ENCODE measurements at regions not wholly inside any gene's neighbourhood (a gene's known extent, or its start where the extent isn't known, plus 50 kb on each side); places are given as distances from the start of the nearest gene placed in this dataset.

DNA sequence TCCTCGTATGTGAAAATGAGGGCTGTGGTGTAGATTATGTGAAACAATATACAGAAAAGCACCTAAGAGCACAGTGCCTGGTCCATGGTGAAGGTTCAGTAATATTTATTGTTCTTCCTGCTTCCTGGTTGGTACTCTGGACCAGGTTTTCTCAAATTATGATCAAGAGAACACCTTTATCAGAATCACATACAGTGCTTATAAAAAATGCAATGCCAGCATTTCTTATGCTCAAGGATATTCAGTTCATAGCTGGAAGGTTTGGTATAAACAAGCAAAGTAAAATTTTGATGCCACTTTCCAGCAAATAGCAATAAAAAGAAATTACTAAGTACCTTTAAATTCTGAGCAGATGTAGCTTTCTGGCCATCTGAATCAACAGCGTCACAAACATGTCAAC is 1412.4 kb downstream of the RPA4 start:
- no peak for TF ChIP-seq FOXM1 (IDR thresholded peaks at IDR 0.05; ENCODE audit: borderline replicate concordance, low read depth)
- TF ChIP-seq CREB1 (IDR thresholded peaks at IDR 0.05; ENCODE audit: low read depth) = no peak
- no peak for TF ChIP-seq NFIC (IDR thresholded peaks at IDR 0.05)
- TF ChIP-seq ZBTB7A (IDR thresholded peaks at IDR 0.05; ENCODE audit: low read depth) = no peak
- TF ChIP-seq, protein P1, sequence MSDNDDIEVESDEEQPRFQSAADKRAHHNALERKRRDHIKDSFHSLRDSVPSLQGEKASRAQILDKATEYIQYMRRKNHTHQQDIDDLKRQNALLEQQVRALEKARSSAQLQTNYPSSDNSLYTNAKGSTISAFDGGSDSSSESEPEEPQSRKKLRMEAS (IDR thresholded peaks at IDR 0.05) = no peak
- TF ChIP-seq TAF1 (IDR thresholded peaks at IDR 0.05; ENCODE audit: low read depth) = no peak
- no peak for TF ChIP-seq TCF12 (IDR thresholded peaks at IDR 0.05; ENCODE audit: low read depth)
- TF ChIP-seq YY1 (IDR thresholded peaks at IDR 0.05; ENCODE audit: low read depth) = no peak
- TF ChIP-seq USF1 (IDR thresholded peaks at IDR 0.05) = no peak
- TF ChIP-seq EGR1 (IDR thresholded peaks at IDR 0.05) = no peak
- TF ChIP-seq CEBPB (IDR thresholded peaks at IDR 0.05) = no peak

DNA sequence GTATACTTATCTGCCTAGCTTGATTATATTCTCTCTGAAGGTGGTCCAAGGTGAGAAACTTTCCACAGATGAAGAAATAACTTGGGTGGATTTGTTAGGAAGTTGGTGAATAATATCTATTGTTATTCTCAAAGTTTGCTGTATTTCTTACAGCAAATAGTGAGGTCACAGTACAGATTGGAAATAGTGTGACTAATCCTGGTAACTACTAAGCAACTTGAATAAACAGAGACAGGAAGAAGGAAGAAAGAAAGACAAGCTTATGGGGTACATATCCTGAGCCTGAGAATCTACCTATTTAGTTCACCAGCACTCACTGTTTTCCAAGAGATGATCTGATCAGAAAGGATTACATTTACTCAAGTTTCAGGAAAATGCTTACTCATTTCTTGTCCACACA is 1416.1 kb downstream of the RPA4 start:
- no peak for TF ChIP-seq FOXM1 (IDR thresholded peaks at IDR 0.05; ENCODE audit: borderline replicate concordance, low read depth)
- no peak for TF ChIP-seq ZBTB7A (IDR thresholded peaks at IDR 0.05; ENCODE audit: low read depth)
- TF ChIP-seq EGR1 (IDR thresholded peaks at IDR 0.05) = no peak
- no peak for TF ChIP-seq TCF12 (IDR thresholded peaks at IDR 0.05; ENCODE audit: low read depth)
- TF ChIP-seq REST (IDR thresholded peaks at IDR 0.05; ENCODE audit: low read depth) = no peak
- TF ChIP-seq TAF1 (IDR thresholded peaks at IDR 0.05; ENCODE audit: low read depth) = no peak
- TF ChIP-seq RAD21 (IDR thresholded peaks at IDR 0.05; ENCODE audit: low read depth) = no peak
- TF ChIP-seq TEAD4 (IDR thresholded peaks at IDR 0.05) = no peak
- TF ChIP-seq USF1 (IDR thresholded peaks at IDR 0.05) = no peak
- TF ChIP-seq YY1 (IDR thresholded peaks at IDR 0.05; ENCODE audit: low read depth) = no peak
- no peak for TF ChIP-seq CEBPB (IDR thresholded peaks at IDR 0.05)
- TF ChIP-seq, protein P1 (IDR thresholded peaks at IDR 0.05) = no peak
- TF ChIP-seq EP300 (IDR thresholded peaks at IDR 0.05; ENCODE audit: borderline replicate concordance) = no peak
- TF ChIP-seq CREB1 (IDR thresholded peaks at IDR 0.05; ENCODE audit: low read depth) = no peak
- TF ChIP-seq NFIC (IDR thresholded peaks at IDR 0.05) = no peak

DNA sequence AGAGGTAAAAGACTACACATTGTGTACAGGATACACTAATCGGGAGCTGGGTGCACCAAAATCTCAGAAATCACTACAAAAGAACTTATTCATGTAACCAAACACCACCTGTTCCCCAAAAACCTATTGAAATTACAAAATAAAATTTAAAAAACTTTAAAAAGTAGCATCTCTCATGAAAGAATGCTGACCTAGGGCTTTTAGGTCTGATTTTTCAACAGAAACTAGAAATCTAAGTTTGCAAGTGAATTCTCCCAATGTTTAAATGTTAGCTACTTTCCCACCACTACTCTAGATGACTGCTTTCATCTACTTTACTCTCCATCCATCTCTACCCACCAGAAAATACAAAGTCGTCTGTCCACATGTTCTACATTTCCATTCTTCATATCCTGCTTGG is 1447.7 kb downstream of the RPA4 start:
- TF ChIP-seq CREB1 (IDR thresholded peaks at IDR 0.05; ENCODE audit: low read depth) (no peak), YY1 (IDR thresholded peaks at IDR 0.05; ENCODE audit: low read depth) (no peak), RAD21 (IDR thresholded peaks at IDR 0.05; ENCODE audit: low read depth) (no peak)

DNA sequence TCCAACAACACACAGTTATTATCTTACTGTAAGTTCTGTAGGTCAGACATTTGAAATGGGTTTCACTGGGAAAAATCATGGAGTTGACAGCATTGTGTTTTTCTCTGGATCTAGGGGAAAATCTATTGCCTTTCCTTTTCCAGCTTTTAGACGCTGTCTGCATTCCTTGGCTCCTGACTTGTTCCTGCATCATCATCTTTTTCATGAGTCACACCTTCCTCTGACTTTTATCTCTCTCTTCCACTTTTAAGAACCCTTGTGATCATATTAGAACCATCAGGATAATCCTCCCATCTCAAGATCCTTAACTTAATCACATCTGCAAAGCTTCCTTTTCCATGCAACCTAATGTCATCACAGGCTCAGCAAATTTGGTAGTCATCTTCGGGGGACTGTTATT is 1454.8 kb downstream of the RPA4 start:
- no peak for TF ChIP-seq EP300 (IDR thresholded peaks at IDR 0.05; ENCODE audit: borderline replicate concordance)
- no peak for TF ChIP-seq FOXM1 (IDR thresholded peaks at IDR 0.05; ENCODE audit: borderline replicate concordance, low read depth)
- no peak for TF ChIP-seq NFIC (IDR thresholded peaks at IDR 0.05)
- no peak for TF ChIP-seq USF1 (IDR thresholded peaks at IDR 0.05)
- TF ChIP-seq EGR1 (IDR thresholded peaks at IDR 0.05) = no peak
- no peak for TF ChIP-seq CREB1 (IDR thresholded peaks at IDR 0.05; ENCODE audit: low read depth)
- no peak for TF ChIP-seq ZBTB7A (IDR thresholded peaks at IDR 0.05; ENCODE audit: low read depth)
- TF ChIP-seq TEAD4 (IDR thresholded peaks at IDR 0.05) = no peak
- TF ChIP-seq CEBPB (IDR thresholded peaks at IDR 0.05) = no peak
- TF ChIP-seq TAF1 (IDR thresholded peaks at IDR 0.05; ENCODE audit: low read depth) = no peak
- no peak for TF ChIP-seq RAD21 (IDR thresholded peaks at IDR 0.05; ENCODE audit: low read depth)
- TF ChIP-seq, protein P1 (IDR thresholded peaks at IDR 0.05) = no peak
- TF ChIP-seq TCF12 (IDR thresholded peaks at IDR 0.05; ENCODE audit: low read depth) = no peak
- TF ChIP-seq REST (IDR thresholded peaks at IDR 0.05; ENCODE audit: low read depth) = no peak
- no peak for TF ChIP-seq YY1 (IDR thresholded peaks at IDR 0.05; ENCODE audit: low read depth)

DNA sequence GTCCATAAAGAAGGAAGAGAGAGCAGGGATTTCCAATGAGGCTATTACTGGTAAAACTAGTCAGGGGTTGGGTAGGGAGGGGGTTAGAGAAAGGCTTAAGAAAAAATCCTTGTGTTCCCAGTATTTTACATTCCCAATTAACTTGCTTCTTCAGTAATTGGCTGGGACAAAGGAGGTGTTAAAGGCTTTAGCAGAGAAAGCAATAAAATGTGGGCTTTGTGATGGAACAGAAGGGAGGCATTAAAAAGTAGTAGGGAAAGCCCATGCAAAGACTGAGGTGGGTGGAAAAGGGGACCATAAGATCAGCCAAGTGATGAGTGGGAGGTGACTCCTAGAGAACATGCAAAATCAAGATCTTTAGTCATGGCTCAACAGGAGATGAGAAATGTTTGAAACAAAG is 1467.2 kb downstream of the RPA4 start:
- TF ChIP-seq, protein P1 (IDR thresholded peaks at IDR 0.05) = no peak
- TF ChIP-seq REST (IDR thresholded peaks at IDR 0.05; ENCODE audit: low read depth) = no peak
- TF ChIP-seq CEBPB (IDR thresholded peaks at IDR 0.05) = no peak
- TF ChIP-seq EP300 (IDR thresholded peaks at IDR 0.05; ENCODE audit: borderline replicate concordance) = no peak
- no peak for TF ChIP-seq YY1 (IDR thresholded peaks at IDR 0.05; ENCODE audit: low read depth)
- TF ChIP-seq TAF1 (IDR thresholded peaks at IDR 0.05; ENCODE audit: low read depth) = no peak
- TF ChIP-seq NFIC (IDR thresholded peaks at IDR 0.05) = no peak
- no peak for TF ChIP-seq ZBTB7A (IDR thresholded peaks at IDR 0.05; ENCODE audit: low read depth)
- no peak for TF ChIP-seq RAD21 (IDR thresholded peaks at IDR 0.05; ENCODE audit: low read depth)
- TF ChIP-seq TCF12 (IDR thresholded peaks at IDR 0.05; ENCODE audit: low read depth) = no peak
- no peak for TF ChIP-seq EGR1 (IDR thresholded peaks at IDR 0.05)
- TF ChIP-seq FOXM1 (IDR thresholded peaks at IDR 0.05; ENCODE audit: borderline replicate concordance, low read depth) = no peak
- no peak for TF ChIP-seq TEAD4 (IDR thresholded peaks at IDR 0.05)
- TF ChIP-seq USF1 (IDR thresholded peaks at IDR 0.05) = no peak

All from Ishikawa (cell line).